NCI-H1930 (cell line): ENCODE measurements at regions not wholly inside any gene's neighbourhood (a gene's known extent, or its start where the extent isn't known, plus 50 kb on each side); places are given as distances from the start of the nearest gene placed in this dataset.
A peak's percentile ranks its signal among the peaks of the same experiment; 100 is the strongest.
"Not testable (repeated sequence)": the region's sequence is repeated elsewhere in the genome, so short reads cannot be mapped to it uniquely, and the experiment has no call there.

Experiments used
- DNase-seq, 2 experiments: peaks; one replicate each; lab custom pipeline; 2025; lab: John Stamatoyannopoulos, UW

DNA sequence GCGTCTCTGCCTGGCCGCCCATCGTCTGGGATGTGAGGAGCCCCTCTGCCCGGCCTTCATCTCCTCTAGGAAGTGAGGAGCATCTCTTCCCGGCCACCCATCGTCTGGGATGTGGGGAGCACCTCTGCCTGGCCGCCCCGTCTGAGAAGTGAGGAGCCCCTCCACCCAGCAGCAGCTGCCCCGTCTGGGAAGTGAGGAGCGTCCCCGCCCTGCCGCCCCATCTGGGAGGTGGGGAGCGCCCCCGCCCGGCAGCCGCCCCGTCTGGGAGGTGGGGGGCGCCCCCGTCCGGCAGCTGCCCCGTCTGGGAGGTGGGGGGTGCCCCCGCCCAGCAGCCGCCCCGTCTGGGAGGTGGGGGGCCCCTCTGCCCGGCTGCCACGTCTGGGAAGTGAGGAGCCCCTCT is 153.7 kb upstream of the MYRIP start:
- not testable (repeated sequence) for DNase-seq

DNA sequence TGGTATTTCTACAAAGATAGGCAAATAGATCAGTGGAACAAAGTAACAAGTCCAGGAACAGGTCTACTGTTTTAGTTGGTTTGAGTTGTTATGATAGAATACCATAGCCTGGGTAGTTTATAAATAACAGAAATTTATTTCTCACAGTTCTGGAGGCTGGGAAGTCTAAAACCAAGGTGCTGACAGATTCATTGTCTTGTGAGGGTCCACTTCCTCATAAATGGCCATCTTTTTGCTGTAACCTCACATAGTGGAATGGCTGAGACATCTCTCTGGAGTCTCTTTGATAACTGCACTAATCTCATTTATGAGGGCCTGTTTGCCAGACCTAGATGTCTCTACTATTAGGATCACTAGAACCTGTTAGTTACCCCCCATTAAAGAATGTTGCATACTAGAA is 152.3 kb upstream of the MYRIP start:
- no peak for DNase-seq

DNA sequence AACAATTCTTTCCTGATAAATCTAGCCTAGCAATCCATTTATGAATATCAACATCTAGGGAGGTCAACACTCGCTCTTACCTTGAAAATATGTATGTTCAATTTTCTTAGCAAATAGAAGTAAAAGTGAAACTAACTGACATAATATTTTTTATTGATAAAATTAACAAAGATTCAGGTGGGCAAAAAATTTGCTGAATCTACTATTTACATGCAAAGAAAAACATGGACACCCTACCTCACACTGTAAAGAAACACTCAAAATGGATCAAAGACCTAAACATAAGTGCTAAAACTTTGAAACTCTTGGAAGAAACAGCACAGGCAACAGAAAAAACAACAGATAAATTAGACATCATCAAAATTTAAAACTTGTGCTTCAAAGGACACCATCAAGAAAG is 151.6 kb upstream of the MYRIP start:
- DNase-seq, result no peak

DNA sequence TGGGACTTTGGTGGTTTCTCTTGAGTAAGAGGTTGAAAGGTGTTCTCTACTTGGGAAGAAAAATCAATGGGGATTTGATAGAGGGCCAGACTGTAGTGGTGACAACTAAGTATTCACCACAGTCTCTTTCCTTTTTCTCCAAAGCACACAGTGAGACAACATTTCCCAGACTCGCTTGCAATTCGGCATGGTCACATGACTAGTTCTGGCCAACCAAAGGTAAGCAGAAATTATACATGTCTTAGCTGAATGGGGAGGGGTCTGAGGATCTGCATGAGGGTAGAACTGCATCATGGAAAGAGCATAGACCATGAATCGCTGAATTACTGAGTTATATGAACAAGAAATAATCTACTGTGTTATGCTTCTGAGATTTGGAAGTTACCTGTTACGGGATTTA is 144.5 kb upstream of the MYRIP start:
- DNase-seq, result no peak

DNA sequence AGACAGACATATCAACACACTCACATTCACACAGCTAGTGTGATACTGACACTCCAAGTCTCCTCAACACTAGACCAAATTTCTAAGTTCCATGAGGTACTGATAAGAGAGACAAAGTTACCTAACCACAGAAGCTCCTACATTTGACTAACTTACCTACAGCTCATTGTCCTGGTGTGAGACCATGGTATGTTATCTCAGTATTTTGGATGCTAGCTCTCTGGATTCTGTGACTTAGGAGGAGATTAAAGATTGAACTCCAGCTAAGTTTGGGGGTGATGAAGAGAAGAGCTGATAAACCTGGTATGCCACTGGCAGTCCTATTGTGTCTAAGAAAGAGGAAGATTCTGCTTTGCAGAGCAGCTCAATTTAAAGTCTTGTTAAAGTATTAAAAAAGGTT is 144.0 kb upstream of the MYRIP start:
- no peak for DNase-seq

DNA sequence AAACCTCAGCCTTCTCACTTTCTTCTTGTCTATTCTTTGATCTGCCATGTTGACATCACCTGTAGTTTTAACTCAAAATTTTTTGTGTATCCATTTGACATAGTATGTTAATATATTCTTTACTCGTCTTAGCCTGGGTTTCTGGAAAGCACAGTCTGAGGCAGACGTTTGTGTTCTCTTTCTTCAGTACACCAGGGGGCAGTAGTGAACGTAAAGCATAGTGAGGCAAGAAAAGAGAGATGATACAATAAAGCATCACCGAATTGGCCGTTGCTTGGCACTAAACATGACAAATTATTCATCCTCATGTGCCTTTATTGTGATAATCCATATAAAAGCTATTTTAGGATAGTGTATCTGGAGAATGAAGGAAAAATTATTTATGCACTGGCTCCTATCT is 141.0 kb upstream of the MYRIP start:
- peak in 1 of 2 experiments; percentile 1 for DNase-seq

DNA sequence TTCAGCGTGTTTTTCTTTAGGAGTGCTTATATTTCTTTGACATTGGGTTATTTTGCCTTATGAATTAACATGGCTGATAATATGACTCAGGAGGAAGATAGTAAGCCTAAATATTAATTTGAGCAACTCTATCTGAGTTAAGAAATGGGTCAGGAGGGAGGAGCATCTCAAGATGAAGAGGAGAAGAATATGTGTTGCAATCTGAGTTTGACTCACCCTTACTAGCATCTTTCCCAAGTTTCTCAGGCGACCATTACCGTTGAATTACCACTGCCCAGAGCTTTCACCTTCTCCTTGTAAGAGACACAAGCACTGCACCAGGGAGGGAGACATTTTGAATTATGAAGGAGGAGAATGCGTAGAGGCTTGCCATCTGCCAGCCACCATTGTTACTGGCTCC is 138.3 kb upstream of the MYRIP start:
- DNase-seq, result no peak

DNA sequence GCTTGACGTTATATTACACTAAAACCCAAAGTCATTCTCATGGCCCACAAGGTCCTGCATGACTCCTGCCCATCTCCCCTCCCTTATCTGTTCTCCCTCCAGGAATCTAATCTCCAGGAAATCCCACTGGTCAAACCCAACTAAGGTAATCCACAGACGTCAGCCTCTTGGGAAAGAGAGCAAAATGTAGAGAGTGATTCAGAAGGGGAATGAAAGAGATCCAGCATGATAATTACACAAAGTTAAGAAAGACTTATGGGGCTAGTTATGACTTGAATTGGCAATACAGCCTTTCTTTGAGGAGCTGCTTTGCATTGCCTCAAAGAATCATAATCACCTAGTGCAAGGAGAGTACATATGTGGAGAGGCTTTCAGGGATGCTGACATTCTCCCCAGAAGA is 137.8 kb upstream of the MYRIP start:
- no peak for DNase-seq

DNA sequence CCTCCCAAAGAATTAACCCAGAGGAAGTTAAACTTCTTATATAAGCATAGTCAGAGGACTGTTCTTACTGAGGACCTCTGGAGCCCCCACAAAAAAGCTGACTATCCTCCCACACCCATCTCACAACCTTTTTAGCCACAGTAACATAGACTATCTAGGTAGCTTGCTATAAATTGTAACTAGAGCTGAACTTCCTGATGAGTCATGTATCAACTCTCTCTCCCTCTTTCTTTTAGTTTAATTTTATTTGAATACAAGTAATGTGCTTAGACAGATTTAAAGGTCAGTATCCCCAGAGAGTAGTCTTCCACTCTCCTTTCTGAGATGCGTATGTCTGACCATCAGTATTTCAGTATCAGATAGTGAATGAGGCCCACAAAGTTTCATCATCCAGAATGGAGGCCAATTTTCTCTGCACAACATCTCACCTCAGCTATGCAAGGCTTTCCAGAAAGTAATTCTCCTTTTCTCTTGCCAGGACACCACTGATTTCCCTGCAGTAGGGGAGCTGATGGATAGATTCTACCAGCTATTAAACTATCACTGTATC is 104.0 kb upstream of the MYRIP start:
- DNase-seq, result no peak

DNA sequence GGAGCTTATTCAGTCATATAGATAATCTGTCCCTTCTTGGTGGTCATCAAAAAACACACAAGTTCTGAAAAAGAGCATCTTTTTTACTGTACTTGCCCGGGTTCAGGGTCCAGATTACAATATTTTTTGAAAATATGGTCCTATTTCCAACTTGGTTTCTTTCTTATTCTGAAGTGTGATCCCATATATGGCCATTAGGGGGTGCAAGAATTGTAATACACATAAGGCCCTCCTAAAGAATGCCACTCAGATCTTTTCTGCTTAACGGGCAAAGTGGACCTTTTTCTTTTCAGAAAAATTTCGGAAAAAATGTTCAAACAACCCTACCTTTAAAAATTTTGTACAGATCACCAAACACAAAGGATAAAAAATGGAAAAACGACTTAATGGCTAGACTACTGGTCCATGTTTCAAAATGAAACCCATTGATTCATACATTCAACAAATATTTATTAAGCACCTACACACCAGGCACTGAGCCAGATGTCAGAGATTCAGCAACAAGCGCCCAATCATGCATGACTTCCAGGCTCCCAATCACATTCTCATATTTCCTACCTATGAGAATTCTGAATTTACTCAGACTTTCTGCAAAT is 102.0 kb upstream of the MYRIP start:
- DNase-seq, result no peak

DNA sequence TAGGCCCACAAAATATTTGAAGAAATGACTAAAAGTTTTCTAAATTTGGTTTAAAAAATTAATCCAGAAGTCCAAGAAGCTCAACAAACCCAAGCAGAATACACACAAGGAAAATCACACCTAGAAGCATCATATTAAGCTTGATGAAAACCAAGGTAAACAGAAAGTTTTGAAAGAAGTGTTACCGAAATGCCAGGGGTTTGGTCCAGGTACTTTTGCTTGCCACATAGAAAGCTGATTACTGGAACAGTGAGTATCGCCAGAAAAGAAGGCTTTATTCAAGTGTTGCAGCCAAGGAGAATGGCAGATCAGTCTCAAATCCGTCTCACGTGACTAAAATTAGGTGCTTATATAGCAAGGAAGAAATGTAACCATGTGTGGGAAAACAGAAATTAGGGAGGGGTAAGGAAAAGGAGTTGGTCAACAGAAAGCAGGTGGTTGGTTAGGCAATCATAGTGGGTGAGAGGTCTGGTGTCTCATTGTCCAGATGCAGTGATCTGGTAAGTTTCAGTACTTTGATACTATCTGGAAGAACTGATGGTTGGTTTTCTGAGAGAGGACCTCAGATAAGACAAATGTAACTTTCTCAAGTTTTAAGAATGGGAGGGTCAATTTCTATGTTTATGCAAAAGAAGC is 96.9 kb upstream of the MYRIP start:
- DNase-seq, result no peak

DNA sequence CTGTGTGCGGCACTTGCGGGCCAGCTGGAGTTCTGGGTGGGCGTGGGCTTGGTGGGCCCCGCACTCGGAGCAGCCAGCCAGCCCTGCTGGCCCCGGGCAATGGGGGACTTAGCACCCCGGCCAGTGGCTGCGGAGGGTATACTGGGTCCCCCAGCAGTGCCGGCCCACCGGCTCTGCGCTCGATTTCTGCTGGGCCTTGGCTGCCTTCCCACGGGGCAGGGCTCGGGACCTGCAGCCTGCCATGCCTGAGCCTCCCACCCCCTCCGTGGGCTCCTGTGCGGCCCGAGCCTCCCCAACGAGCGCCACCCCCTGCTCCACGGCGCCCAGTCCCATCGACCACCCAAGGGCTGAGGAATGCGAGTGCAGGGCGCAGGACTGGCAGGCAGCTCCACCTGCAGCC is 96.1 kb upstream of the MYRIP start:
- DNase-seq, result not testable (repeated sequence)

DNA sequence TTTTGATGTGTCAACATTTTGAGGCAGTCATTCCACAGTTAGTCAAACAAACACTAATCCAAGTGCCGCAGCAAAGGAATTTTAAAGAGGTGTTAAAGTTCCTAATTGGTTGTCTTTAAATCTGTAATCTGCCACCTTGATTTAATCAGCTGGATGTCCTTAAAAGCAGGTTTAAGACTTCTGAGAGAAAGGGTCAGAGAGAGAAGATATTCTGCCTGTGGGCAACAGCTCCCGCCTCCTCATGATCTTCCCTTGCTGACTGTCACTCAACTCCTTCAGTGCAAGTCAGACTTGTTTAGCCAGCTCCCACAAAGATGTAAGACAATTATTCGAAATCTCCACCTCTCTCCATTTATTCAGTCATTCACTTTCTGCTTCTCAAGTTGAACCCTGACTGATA is 92.6 kb upstream of the MYRIP start:
- no peak for DNase-seq

DNA sequence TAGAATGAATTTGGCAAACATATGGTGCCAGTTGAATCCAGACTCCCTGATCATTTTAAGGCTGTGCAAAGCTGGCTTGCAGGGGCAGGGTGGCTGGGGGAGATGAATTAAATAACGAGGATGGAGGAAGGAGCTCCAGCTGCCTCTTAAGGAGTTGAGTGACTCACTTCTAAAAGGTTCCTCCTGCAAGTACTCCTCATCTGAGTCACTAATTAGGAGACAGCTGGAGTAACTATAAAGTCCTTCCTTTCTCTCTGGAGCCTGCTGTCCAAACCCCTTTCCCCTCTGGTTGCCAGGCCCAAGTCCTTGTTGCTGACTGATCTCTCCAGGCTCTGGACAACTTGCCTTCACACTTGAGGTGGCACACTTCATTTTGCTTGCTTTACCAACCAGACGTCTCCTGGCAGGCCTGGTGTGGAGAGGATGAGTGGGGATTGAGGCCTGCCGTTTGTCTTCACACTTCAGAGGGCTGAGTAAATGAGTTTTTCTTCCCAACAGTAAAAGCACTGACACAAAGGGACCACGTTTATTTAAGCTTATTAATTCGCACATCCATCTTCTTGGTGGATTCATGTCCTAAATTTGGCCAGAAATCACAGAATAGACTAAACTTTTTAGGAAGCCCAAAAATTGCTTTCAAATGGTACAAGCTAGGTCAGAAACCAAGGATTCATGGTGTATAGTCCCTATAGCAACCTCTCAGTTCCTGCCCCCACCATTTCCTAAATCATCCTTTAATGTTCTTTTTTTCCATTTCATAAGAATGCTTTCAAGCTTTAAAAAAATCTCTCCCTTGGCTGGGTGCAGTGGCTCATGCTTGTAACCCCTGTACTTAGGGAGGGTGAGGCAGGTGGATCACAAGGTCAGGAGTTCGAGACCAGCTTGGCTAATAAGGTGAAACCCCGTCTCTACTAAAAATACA is 90.5 kb upstream of the MYRIP start:
- no peak for DNase-seq

DNA sequence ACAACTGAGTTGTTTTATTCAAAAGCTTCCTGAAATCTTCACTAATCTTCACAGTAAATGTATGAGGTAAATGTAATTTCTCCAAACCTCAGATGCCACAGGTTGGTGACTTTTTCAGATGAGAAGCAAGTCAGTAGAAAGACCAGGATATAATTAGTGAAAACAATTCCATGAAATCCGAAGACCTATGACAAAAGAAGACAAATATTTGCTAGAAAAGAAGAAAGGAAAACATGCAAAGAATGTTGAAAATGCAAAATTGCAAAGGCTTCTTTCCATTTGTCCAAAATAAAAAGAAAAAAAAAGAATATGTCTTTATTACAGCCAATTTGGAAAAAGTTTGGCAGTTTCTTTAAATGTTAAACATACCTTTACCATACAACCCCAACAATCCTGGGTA is 88.3 kb upstream of the MYRIP start:
- no peak for DNase-seq

DNA sequence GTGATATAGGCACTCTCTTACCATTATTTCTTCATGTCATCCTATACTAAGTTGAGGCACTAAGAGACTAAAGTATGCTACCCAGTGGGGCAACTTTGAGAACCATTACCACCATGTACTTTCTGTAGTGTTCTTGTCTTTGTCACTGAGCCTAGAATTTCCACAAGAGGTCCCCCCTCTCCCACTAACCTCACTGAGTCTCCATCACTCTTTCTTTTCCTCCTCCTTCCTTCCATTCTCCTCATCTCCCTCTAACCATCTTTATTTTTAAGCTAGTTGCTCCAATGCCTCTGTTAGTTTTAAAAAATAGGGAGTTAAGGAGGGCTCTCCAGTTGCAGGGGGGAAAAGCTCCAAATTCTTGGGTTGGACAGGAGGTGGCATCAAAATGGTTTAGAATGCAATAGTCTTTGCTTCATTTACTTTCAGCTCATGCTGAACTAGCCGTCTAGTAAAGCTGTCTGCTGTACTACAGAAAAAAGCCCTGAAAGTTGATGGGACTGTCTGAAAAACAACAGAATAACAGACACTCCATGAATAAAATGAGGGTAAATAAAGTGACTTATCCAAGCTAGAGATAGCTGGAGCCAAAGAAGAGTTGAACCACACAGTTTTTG is 85.1 kb upstream of the MYRIP start:
- DNase-seq, result peak in 1 of 2 experiments; percentile 2

DNA sequence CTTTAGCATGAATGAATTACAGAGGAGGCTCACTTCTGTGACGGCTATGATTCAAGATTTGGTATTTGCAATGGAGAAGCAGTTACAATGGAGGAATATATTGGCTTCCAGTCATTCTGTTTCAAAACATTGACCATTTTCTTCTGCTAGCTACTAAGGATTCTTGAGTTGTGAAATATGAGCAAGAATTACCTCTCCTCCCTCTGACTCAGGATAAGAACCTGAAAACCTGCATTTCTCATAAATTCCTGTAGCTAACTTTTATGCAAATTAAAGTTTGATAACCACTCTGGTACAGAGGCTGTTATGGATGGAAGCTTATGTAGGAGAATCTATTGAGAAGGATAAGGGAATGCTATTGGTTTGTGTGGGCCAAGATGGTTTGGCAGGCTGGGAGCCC is 84.1 kb upstream of the MYRIP start:
- no peak for DNase-seq

DNA sequence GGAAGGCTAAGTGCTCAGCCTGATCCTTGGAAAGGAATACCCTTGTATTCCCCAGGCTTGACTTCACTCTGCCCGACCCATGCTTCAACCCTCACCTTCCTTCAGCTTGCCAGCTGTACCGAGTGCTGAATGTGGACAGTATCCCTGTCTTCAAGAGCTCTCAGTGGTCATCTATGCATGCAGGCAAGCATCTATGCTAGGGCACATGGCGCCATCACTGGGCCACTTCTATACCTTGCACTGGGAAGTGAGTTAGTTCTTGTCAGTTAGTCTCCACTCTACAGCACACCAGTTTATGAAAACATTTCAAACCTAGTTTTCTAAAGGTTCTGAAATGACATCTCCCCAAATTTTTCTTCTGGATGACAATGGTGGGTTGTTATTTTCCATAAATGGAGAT is 82.0 kb upstream of the MYRIP start:
- DNase-seq, result no peak

DNA sequence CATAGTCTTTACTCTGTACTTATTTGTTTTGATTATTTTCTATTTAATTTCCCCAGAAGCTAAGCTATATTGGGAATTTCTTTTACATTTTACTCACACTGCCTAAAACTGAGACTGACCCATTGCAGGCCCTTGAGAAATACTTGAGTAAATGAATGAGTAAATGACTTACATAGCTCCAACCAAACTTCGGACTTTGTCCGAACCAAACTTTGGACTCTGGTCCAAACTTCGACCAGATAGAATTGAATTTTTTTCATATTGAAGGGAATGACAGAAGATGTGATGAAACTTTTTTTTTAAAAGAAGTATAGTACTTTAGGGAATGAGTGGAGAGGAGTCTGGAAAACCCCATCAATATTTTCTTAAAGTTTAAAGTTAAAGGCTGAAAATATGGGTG is 75.6 kb upstream of the MYRIP start:
- DNase-seq, result no peak

DNA sequence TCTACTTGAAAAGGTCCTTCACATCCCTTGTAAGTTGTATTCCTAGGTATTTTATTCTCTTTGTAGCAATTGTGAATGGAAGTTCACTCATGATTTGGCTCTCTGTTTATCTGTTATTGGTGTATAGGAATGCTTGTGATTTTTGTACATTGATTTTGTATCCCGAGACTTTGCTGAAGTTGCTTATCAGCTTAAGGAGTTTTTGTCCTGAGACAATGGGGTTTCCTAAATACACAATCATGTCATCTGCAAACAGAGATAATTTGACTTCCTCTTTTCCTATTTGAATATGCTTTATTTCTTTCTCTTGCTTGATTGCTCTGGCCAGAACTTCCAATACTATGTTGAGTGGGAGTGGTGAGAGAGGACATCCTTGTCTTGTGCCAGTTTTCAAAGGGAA is 69.8 kb upstream of the MYRIP start:
- not testable (repeated sequence) for DNase-seq

DNA sequence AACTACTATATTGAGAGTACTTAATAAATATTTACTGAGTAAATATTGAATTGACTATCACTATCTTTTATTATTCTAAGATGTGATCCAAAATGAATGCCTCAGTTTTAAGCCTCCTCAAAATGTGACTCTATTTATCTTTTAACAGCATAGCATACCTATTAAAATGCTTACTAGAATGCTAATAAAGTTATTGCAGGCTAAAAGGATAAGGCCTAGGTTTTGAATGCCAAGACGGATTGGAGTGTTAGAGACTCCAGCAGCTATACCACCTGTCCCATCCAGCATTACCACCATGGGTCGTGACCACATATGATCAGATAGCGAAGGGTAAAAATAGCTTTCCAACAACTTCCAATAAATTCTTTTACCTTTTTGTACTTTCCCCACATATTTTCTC is 64.7 kb upstream of the MYRIP start:
- no peak for DNase-seq

DNA sequence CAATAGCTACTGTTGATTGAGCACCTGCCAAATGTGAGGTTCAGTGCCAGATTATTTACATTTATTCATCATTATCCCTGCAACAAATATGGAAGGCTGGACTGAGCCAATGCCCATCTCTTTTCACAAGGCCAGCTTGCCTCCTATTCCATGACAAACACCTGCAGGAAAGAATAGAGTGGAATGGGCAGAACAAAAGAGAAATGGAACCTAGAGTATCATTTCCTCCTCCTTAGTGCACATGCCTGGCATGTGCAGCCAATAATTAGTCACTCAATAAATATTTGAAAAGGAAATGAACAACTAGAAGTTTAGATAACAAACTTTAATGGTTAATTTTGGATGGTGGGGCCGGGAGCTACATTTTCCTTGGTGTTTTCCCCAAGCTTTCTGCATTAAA is 61.4 kb upstream of the MYRIP start:
- DNase-seq, result no peak

DNA sequence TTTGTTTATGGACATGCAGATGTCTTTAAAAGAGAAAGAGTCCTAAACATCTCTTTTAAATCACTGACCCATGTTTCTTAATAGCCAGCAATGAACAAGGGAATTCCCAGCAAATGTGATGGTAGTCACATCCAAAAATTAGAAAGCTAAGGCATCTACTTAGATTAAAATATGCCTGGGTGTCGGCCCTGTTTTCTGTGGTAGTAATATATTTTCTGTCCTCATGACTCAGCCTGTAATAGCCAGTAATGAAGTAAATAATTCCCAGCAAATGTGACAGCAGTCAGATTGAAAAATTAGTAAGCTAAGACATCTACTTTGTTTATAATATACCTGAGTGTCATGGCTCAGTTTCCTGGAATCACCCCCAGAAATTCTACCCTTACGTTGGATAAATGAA is 60.6 kb upstream of the MYRIP start:
- DNase-seq, result no peak
